Uterus (tissue), 2 donors: ENCODE measurements at regions not wholly inside any gene's neighbourhood (a gene's known extent, or its start where the extent isn't known, plus 50 kb on each side); places are given as distances from the start of the nearest gene placed in this dataset.

Experiments used
- POLR2A ChIP-seq, 2 donors: fragments of 450-650 bp; IDR thresholded peaks; one replicate each; pipeline ENCODE4 v1.6.1; 2016; ENCODE audit warnings: antibody characterized with exemption in 2 of 2, mild to moderate bottlenecking in 1 of 2, moderate library complexity in 1 of 2
- TF ChIP-seq, protein P1 (sequence below), 4 experiments: fragments of 200-600 bp in 2 of 4; fragments of 450-650 bp in 2 of 4; sonication (generic) in 2 of 4; IDR thresholded peaks; one replicate each; pipeline ENCODE4 v1.5.1; 2016 to 2019; ENCODE audit warnings: antibody characterized with exemption in 4 of 4, mild to moderate bottlenecking in 2 of 4, moderate library complexity in 1 of 4

DNA sequence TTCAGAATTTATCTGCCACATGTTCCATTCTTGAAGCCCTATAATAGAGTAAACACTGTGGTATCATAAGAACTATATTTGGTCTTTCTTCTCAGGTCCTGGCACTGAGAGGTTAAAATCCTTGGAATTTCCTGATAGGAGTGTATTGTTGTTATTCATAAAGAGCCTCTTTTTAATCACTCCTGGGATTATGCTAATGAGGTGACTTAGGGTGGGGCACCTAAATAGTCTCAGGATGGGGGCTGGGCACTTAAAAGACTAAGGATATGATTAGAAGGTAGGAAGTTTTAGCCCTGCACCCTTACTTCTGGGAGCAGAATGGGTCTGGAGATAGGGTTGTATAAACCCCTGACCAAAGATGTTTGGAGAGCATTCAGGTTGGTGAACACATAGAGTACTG lies 755.2 kb upstream of the TENM4 start:
- TF ChIP-seq POLR2A (IDR thresholded peaks at IDR 0.05): no peak
- TF ChIP-seq, protein P1, sequence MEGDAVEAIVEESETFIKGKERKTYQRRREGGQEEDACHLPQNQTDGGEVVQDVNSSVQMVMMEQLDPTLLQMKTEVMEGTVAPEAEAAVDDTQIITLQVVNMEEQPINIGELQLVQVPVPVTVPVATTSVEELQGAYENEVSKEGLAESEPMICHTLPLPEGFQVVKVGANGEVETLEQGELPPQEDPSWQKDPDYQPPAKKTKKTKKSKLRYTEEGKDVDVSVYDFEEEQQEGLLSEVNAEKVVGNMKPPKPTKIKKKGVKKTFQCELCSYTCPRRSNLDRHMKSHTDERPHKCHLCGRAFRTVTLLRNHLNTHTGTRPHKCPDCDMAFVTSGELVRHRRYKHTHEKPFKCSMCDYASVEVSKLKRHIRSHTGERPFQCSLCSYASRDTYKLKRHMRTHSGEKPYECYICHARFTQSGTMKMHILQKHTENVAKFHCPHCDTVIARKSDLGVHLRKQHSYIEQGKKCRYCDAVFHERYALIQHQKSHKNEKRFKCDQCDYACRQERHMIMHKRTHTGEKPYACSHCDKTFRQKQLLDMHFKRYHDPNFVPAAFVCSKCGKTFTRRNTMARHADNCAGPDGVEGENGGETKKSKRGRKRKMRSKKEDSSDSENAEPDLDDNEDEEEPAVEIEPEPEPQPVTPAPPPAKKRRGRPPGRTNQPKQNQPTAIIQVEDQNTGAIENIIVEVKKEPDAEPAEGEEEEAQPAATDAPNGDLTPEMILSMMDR (IDR thresholded peaks at IDR 0.05): no peak
